Neural progenitor cell (in vitro differentiated cells): ENCODE measurements at regions not wholly inside any gene's neighbourhood (a gene's known extent, or its start where the extent isn't known, plus 50 kb on each side); places are given as distances from the start of the nearest gene placed in this dataset.

Source experiments
- DNase-seq: peaks from one replicate; pipeline ENCODE4 v3.0.0-alpha.2; 2016; ENCODE audit warnings: low spot score
- H2AFZ ChIP-seq: fragments of 200-600 bp; sonication (generic); replicated peaks from 2 replicates; pipeline ENCODE4 v1.6.1; 2016; ENCODE audit warnings: antibody characterized with exemption
- H3F3A ChIP-seq: fragments of 200-600 bp; sonication (generic); 2 replicates; pipeline ENCODE4 v1.6.1; 2016; ENCODE audit warnings: antibody characterized with exemption, low read depth
- H3K27ac ChIP-seq: fragments of 200-600 bp; sonication (generic); 2 replicates; pipeline ENCODE4 v1.5.1; 2016; ENCODE audit warnings: mild to moderate bottlenecking
- H3K27me3 ChIP-seq: fragments of 200-600 bp; sonication (generic); 2 replicates; pipeline ENCODE4 v1.6.1; 2016; ENCODE audit warnings: mild to moderate bottlenecking, moderate library complexity
- H3K36me3 ChIP-seq: fragments of 200-600 bp; sonication (generic); 2 replicates; pipeline ENCODE4 v1.5.1; 2016
- H3K4me1 ChIP-seq: fragments of 200-600 bp; sonication (generic); 2 replicates; pipeline ENCODE4 v1.6.1; 2016; ENCODE audit warnings: mixed run types
- H3K4me2 ChIP-seq: fragments of 200-600 bp; sonication (generic); 2 replicates; pipeline ENCODE4 v1.6.1; 2016
- H3K4me3 ChIP-seq: fragments of 200-600 bp; sonication (generic); 2 replicates; pipeline ENCODE4 v1.5.1; 2016
- H3K79me2 ChIP-seq: fragments of 200-600 bp; sonication (generic); 2 replicates; pipeline ENCODE4 v1.6.1; 2016; ENCODE audit warnings: low read depth
- H3K9ac ChIP-seq: fragments of 200-600 bp; sonication (generic); 2 replicates; pipeline ENCODE4 v1.6.1; 2016
- H3K9me3 ChIP-seq: fragments of 200-600 bp; sonication (generic); 2 replicates; pipeline ENCODE4 v1.5.1; 2016; ENCODE audit warnings: low read depth
- H4K20me1 ChIP-seq: fragments of 200-600 bp; sonication (generic); 2 replicates; pipeline ENCODE4 v1.6.1; 2016; ENCODE audit warnings: low read depth
- H3K27ac Mint-ChIP-seq: 3 replicates; pipeline ENCODE4 v1.8.0; 2021; ENCODE audit warnings: mixed read lengths
- H3K27me3 Mint-ChIP-seq: 2 replicates; pipeline ENCODE4 v1.8.0; 2022; ENCODE audit warnings: low read depth, mild to moderate bottlenecking, inconsistent platforms, moderate library complexity, mixed read lengths; ENCODE audit not compliant: insufficient read depth
- H3K36me3 Mint-ChIP-seq: 3 replicates; pipeline ENCODE4 v1.8.0; 2021; ENCODE audit warnings: mixed read lengths
- H3K4me1 Mint-ChIP-seq: 3 replicates; pipeline ENCODE4 v1.8.0; 2021; ENCODE audit warnings: mixed read lengths
- H3K4me3 Mint-ChIP-seq: 3 replicates; pipeline ENCODE4 v1.8.0; 2021; ENCODE audit warnings: mild to moderate bottlenecking, moderate library complexity, mixed read lengths
- H3K9me3 Mint-ChIP-seq: 3 replicates; pipeline ENCODE4 v1.8.0; 2020; ENCODE audit warnings: mixed read lengths
- EZH2 ChIP-seq: fragments of 200-600 bp; sonication (generic); IDR thresholded peaks from 2 replicates; pipeline ENCODE4 v1.6.1; 2017; ENCODE audit warnings: antibody characterized with exemption, mild to moderate bottlenecking, moderate library complexity
- EZH2phosphoT487 ChIP-seq: fragments of 200-600 bp; sonication (generic); IDR thresholded peaks from 2 replicates; pipeline ENCODE4 v1.6.1; 2017; ENCODE audit warnings: antibody characterized with exemption
- TF ChIP-seq, protein P1 (sequence below): fragments of 200-600 bp; sonication (generic); IDR thresholded peaks from 2 replicates; pipeline ENCODE4 v1.5.1; 2017; ENCODE audit warnings: antibody characterized with exemption, mild to moderate bottlenecking

DNA sequence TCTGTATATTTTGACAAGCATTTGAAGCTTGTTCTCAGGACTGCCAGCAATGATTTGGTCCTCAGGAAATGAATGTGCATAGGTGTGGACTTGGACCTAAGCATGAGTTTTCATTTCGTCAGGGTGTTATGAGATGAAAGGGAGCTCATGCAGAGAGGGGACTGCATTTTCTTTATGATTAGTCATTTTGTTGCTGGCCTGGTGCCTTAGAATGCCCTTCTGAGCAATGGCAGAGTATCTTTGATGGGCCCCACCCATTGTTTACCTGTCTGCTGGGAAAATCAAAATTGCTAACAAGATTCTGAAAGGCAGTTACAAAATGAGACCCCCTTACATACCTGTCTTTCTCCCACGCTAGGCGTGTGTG is 51.5 kb upstream of the MTHFD1L start:
- peak overlapping the region; percentile 65 for H3K27ac Mint-ChIP-seq
- Histone ChIP-seq H3K27ac (no peak overlapping the region), H3K9ac (no peak overlapping the region), H3F3A (no peaks in the 10 kb centered on the region), H3K79me2 (no peaks in the 10 kb centered on the region), H4K20me1 (no peaks in the 10 kb centered on the region), H3K4me3 (no peak overlapping the region), H3K9me3 (no peaks in the 10 kb centered on the region), H3K4me1 (no peaks in the 10 kb centered on the region), H3K27me3 (no peaks in the 10 kb centered on the region), H3K4me2 (no peak overlapping the region), H2AFZ (no peak overlapping the region), H3K36me3 (no peaks in the 10 kb centered on the region)
- TF ChIP-seq EZH2phosphoT487 (no peak), EZH2 (no peak)
- TF ChIP-seq, protein P1, sequence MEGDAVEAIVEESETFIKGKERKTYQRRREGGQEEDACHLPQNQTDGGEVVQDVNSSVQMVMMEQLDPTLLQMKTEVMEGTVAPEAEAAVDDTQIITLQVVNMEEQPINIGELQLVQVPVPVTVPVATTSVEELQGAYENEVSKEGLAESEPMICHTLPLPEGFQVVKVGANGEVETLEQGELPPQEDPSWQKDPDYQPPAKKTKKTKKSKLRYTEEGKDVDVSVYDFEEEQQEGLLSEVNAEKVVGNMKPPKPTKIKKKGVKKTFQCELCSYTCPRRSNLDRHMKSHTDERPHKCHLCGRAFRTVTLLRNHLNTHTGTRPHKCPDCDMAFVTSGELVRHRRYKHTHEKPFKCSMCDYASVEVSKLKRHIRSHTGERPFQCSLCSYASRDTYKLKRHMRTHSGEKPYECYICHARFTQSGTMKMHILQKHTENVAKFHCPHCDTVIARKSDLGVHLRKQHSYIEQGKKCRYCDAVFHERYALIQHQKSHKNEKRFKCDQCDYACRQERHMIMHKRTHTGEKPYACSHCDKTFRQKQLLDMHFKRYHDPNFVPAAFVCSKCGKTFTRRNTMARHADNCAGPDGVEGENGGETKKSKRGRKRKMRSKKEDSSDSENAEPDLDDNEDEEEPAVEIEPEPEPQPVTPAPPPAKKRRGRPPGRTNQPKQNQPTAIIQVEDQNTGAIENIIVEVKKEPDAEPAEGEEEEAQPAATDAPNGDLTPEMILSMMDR = no peak
- peaks cover 6% of the 10 kb centered on the region for H3K27me3 Mint-ChIP-seq
- H3K4me1 Mint-ChIP-seq = peaks cover 20% of the 10 kb centered on the region
- H3K36me3 Mint-ChIP-seq = peaks cover 54% of the 10 kb centered on the region
- H3K4me3 Mint-ChIP-seq = no peak overlapping the region
- DNase-seq = no peak
- H3K9me3 Mint-ChIP-seq = no peaks in the 10 kb centered on the region
